PC-3 (cell line): ENCODE measurements at regions not wholly inside any gene's neighbourhood (a gene's known extent, or its start where the extent isn't known, plus 50 kb on each side); places are given as distances from the start of the nearest gene placed in this dataset.

Experiments
- EZH2phosphoT487 ChIP-seq: fragments of 300-600 bp; sonication (generic); IDR thresholded peaks from 2 replicates; pipeline ENCODE4 v1.6.1; 2018; ENCODE audit warnings: mild to moderate bottlenecking, antibody characterized with exemption, low read length, borderline replicate concordance
- TF ChIP-seq, protein P1 (sequence below): fragments of 300-600 bp; sonication (generic); conservative IDR thresholded peaks from 2 replicates; pipeline ENCODE4 v1.5.1; 2017; ENCODE audit warnings: antibody characterized with exemption, low read depth, mild to moderate bottlenecking, low read length

DNA sequence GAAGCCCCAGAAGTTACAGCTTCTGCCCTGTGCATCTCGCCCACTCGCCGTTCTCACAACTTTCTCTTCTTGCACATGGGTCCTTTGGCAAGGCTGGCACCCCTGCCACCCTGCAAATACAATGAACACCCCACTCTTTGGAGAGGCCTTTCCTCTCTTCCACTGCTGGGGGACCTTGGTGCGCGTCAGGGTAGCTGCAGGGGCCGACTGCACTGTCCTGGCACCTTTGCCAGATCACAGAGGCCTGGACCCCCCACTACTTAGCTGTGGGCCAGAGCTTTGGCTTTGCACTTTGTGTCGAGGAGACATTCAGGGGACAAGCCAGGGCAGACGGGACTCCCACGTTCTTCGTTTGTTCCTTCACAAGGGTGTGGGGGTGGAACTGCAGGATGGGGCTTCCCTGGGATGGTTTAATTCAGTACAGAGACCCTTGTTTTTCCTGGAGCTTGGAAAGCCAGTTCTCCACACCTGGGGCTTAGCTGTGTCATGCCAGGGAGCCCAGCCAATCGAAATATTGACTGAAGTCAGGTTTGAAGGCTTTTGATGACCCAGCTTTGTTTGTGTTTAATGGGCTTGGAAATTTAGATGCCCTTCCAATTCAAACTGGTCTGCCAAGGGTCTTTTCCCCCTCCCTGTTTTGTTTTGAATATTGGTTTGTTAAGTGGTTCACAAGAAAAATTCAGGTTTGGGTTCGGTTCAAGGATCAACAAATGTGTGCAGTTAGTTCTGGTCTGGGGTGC, 256.1 kb upstream of the TLE3 start:
- TF ChIP-seq, protein P1, sequence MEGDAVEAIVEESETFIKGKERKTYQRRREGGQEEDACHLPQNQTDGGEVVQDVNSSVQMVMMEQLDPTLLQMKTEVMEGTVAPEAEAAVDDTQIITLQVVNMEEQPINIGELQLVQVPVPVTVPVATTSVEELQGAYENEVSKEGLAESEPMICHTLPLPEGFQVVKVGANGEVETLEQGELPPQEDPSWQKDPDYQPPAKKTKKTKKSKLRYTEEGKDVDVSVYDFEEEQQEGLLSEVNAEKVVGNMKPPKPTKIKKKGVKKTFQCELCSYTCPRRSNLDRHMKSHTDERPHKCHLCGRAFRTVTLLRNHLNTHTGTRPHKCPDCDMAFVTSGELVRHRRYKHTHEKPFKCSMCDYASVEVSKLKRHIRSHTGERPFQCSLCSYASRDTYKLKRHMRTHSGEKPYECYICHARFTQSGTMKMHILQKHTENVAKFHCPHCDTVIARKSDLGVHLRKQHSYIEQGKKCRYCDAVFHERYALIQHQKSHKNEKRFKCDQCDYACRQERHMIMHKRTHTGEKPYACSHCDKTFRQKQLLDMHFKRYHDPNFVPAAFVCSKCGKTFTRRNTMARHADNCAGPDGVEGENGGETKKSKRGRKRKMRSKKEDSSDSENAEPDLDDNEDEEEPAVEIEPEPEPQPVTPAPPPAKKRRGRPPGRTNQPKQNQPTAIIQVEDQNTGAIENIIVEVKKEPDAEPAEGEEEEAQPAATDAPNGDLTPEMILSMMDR = no peak
- no peak for TF ChIP-seq EZH2phosphoT487
